PC-3 (cell line): ENCODE measurements at regions not wholly inside any gene's neighbourhood (a gene's known extent, or its start where the extent isn't known, plus 50 kb on each side); places are given as distances from the start of the nearest gene placed in this dataset.

ENCODE experiments used
- ATAC-seq: fragments of 200-7000 bp; cut with Tn5 transposase; 2 replicates; pipeline ENCODE4 v1.9.1; 2020; ENCODE audit warnings: mild to moderate bottlenecking, moderate library complexity
- BruUV-seq: library from RNA; stranded (reverse); fragments of 400-500 nt; replicated peaks from 2 replicates; lab custom pipeline; 2021; lab: Mats Ljungman, UMichigan
- CTCF ChIA-PET: fragments of 300-600 bp; sonication (Branson Sonifier 250); formaldehyde crosslinking; loops from one replicate; lab custom pipeline; 2022; ENCODE audit warnings: antibody characterized with exemption; lab: Charles Lee
- POLR2A ChIA-PET: fragments of 300-600 bp; sonication (Branson Sonifier 250); formaldehyde crosslinking; loops from one replicate; lab custom pipeline; 2022; ENCODE audit warnings: antibody characterized with exemption; ENCODE audit not compliant: unreplicated experiment; lab: Charles Lee
- DNase-seq: peaks from one replicate; pipeline ENCODE4 v3.0.0-alpha.2; 2015
- H2AFZ ChIP-seq: fragments of 300-600 bp; sonication (generic); 2 replicates; pipeline ENCODE4 v1.6.0; 2016; ENCODE audit warnings: antibody characterized with exemption, low read length
- H3F3A ChIP-seq: fragments of 300-600 bp; sonication (generic); one replicate; pipeline ENCODE4 v1.6.0; 2017; ENCODE audit warnings: antibody characterized with exemption, low read length, control low read depth, mild to moderate bottlenecking; ENCODE audit not compliant: unreplicated experiment
- H3K27ac ChIP-seq: fragments of 300-600 bp; sonication (generic); 2 replicates; pipeline ENCODE4 v1.5.1; 2016; ENCODE audit warnings: mild to moderate bottlenecking, low read length
- H3K27me3 ChIP-seq: fragments of 300-600 bp; sonication (generic); 2 replicates; pipeline ENCODE4 v1.6.1; 2016; ENCODE audit warnings: low read length, mixed read lengths
- H3K36me3 ChIP-seq: fragments of 300-600 bp; sonication (generic); 2 replicates; pipeline ENCODE4 v1.6.1; 2016; ENCODE audit warnings: low read depth, mixed run types, low read length, mixed read lengths
- H3K4me1 ChIP-seq: fragments of 300-600 bp; sonication (generic); 2 replicates; pipeline ENCODE4 v1.5.1; 2016; ENCODE audit warnings: low read length; ENCODE audit not compliant: insufficient read depth
- H3K4me2 ChIP-seq: fragments of 300-600 bp; sonication (generic); 2 replicates; pipeline ENCODE4 v1.6.0; 2016; ENCODE audit warnings: low read length
- H3K4me3 ChIP-seq: fragments of 300-600 bp; sonication (generic); 2 replicates; pipeline ENCODE4 v1.5.1; 2016; ENCODE audit warnings: mild to moderate bottlenecking, low read length, mixed read lengths
- H3K79me2 ChIP-seq: fragments of 300-600 bp; sonication (generic); 2 replicates; pipeline ENCODE4 v1.6.1; 2017; ENCODE audit warnings: low read length, mixed read lengths
- H3K9ac ChIP-seq: fragments of 300-600 bp; sonication (generic); 2 replicates; pipeline ENCODE4 v1.6.0; 2016; ENCODE audit warnings: mild to moderate bottlenecking, low read length
- H3K9me2 ChIP-seq: fragments of 300-600 bp; sonication (generic); replicated peaks from 2 replicates; pipeline ENCODE4 v1.6.1; 2016; ENCODE audit warnings: mixed run types, low read length, mixed read lengths
- H3K9me3 ChIP-seq: fragments of 300-600 bp; sonication (generic); 2 replicates; pipeline ENCODE4 v1.6.1; 2016; ENCODE audit warnings: low read length, mixed read lengths
- H4K20me1 ChIP-seq: fragments of 300-600 bp; sonication (generic); 2 replicates; pipeline ENCODE4 v1.6.1; 2016; ENCODE audit warnings: low read length, mixed read lengths
- EZH2 ChIP-seq: fragments of 300-600 bp; sonication (generic); IDR thresholded peaks from one replicate; pipeline ENCODE4 v1.6.1; 2017; ENCODE audit warnings: antibody characterized with exemption, mild to moderate bottlenecking, low read length; ENCODE audit not compliant: unreplicated experiment
- EZH2phosphoT487 ChIP-seq: fragments of 300-600 bp; sonication (generic); IDR thresholded peaks from 2 replicates; pipeline ENCODE4 v1.6.1; 2018; ENCODE audit warnings: mild to moderate bottlenecking, antibody characterized with exemption, low read length, borderline replicate concordance
- intact Hi-C: fragments of 100-400 bp; cut with micrococcal nuclease; formaldehyde crosslinking; loops from 2 replicates; pipeline ENCODE4 v1.9.0; 2023
- TF ChIP-seq, protein P1 (sequence below): fragments of 300-600 bp; sonication (generic); conservative IDR thresholded peaks from 2 replicates; pipeline ENCODE4 v1.5.1; 2017; ENCODE audit warnings: antibody characterized with exemption, low read depth, mild to moderate bottlenecking, low read length

DNA sequence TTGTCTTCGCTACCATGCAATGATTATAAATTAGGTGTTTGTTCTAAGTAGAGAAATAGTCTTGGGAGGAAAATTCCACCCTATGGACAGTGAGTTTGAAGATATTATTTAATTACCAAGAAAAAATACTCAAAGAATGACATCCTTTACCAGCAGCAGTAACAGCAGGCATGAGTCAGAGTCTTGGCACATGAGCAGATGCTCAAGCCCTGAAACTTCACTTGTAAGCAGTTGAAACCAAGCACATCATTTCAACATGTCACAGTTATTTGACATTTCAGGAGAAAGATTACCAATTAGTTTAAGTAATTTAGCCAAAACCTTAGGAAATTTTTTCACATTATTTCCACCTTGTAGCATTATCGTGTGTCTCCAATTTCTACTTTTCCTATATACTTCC is 99.2 kb downstream of the C12orf50 start:
- H3K27ac ChIP-seq = no peak overlapping the region
- no peak overlapping the region for H3K9ac ChIP-seq
- ATAC-seq = peak; percentile 40
- no TSS peak for BruUV-seq
- no peaks in the 10 kb centered on the region for H3K9me3 ChIP-seq
- TF ChIP-seq EZH2 (no peak), EZH2phosphoT487 (no peak)
- TF ChIP-seq, protein P1, sequence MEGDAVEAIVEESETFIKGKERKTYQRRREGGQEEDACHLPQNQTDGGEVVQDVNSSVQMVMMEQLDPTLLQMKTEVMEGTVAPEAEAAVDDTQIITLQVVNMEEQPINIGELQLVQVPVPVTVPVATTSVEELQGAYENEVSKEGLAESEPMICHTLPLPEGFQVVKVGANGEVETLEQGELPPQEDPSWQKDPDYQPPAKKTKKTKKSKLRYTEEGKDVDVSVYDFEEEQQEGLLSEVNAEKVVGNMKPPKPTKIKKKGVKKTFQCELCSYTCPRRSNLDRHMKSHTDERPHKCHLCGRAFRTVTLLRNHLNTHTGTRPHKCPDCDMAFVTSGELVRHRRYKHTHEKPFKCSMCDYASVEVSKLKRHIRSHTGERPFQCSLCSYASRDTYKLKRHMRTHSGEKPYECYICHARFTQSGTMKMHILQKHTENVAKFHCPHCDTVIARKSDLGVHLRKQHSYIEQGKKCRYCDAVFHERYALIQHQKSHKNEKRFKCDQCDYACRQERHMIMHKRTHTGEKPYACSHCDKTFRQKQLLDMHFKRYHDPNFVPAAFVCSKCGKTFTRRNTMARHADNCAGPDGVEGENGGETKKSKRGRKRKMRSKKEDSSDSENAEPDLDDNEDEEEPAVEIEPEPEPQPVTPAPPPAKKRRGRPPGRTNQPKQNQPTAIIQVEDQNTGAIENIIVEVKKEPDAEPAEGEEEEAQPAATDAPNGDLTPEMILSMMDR = no peak
- no peaks in the 10 kb centered on the region for H3K36me3 ChIP-seq
- no peaks in the 10 kb centered on the region for H3K79me2 ChIP-seq
- H4K20me1 ChIP-seq = no peaks in the 10 kb centered on the region
- peak; percentile 25 for DNase-seq
- H2AFZ ChIP-seq = no peak overlapping the region
- H3K4me2 ChIP-seq = no peak overlapping the region
- no peaks in the 10 kb centered on the region for H3F3A ChIP-seq
- H3K27me3 ChIP-seq = no peaks in the 10 kb centered on the region
- H3K4me3 ChIP-seq = no peak overlapping the region
- H3K9me2 ChIP-seq = no peaks in the 10 kb centered on the region
- ChIA-PET CTCF (no interaction called here), POLR2A (no interaction called here)
- 0 out of 2 replicates have a peak, but pooled peaks cover 7% of the 10 kb centered on the region for H3K4me1 ChIP-seq
- intact Hi-C loops = no loop called here

DNA sequence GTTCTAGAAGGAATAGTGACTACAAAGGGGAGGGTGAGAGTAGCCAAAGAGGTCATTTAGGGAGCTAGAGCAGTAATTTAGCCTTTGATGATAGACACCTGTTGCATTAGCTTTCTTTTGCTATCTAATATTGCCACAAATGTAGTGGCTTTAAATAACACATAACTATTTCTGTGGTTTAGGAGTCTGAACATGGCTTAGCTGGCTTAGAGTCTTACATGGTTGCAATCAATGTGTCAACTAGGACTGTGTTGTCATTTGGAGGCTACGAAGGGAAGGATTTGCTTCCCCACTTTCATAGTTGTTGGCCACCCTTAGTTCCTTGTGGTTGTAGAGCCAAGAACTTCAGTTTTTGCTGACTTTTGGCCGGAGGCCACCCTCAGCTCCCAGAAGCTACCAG is 99.9 kb downstream of the C12orf50 start:
- no TSS peak for BruUV-seq

DNA sequence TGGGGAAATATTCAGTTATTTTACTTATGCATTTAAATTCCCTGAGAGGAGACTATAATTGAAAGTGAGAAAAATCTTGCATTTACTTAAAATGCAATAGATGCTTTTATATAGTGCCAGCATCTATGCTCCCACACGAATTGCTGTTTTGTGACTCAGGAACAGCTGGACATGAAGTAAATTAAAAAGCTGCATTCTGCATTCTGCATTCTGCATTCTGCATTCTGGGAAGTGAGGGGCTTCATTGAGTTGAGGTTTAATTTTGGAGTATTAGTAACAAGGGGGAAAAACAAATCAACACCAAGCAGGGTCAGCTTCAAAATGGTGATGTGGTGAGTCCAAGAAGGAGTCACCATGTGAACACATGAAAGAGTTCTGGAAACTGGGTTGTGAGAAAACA is 101.2 kb downstream of the C12orf50 start:
- Histone ChIP-seq H3K9me2 (no peaks in the 10 kb centered on the region), H4K20me1 (no peaks in the 10 kb centered on the region), H3K4me1 (0 out of 2 replicates have a peak, but pooled peaks cover 7% of the 10 kb centered on the region), H3K79me2 (no peaks in the 10 kb centered on the region), H3K27me3 (peaks cover 13% of the 10 kb centered on the region; the same call in 1 of the 2 replicates), H3K36me3 (no peaks in the 10 kb centered on the region), H3K9ac (no peak overlapping the region), H3K4me2 (no peak overlapping the region), H2AFZ (no peak overlapping the region), H3K4me3 (no peak overlapping the region), H3K27ac (no peak overlapping the region), H3F3A (no peaks in the 10 kb centered on the region), H3K9me3 (no peaks in the 10 kb centered on the region)
- BruUV-seq = no TSS peak
- intact Hi-C loops = no loop called here
- POLR2A ChIA-PET = no interaction called here
- CTCF ChIA-PET = no interaction called here
- TF ChIP-seq EZH2phosphoT487 = no peak
- TF ChIP-seq, protein P1 = no peak
- TF ChIP-seq EZH2 = no peak
- DNase-seq (no peak), ATAC-seq (no peak)

More for the DNA sequence above, 99.9 kb downstream of the C12orf50 start:
- DNase-seq (no peak), ATAC-seq (no peak)
- Histone ChIP-seq H3K4me1 (0 out of 2 replicates have a peak, but pooled peaks cover 7% of the 10 kb centered on the region), H3K9ac (no peak overlapping the region), H3K4me3 (no peak overlapping the region), H2AFZ (no peak overlapping the region), H4K20me1 (no peaks in the 10 kb centered on the region), H3K36me3 (no peaks in the 10 kb centered on the region), H3F3A (no peaks in the 10 kb centered on the region), H3K9me2 (no peaks in the 10 kb centered on the region), H3K27ac (no peak overlapping the region), H3K27me3 (0 out of 2 replicates have a peak, but pooled peaks cover 2% of the 10 kb centered on the region), H3K4me2 (no peak overlapping the region), H3K9me3 (no peaks in the 10 kb centered on the region), H3K79me2 (no peaks in the 10 kb centered on the region)
- CTCF ChIA-PET = no interaction called here
- TF ChIP-seq EZH2 (no peak), EZH2phosphoT487 (no peak)
- TF ChIP-seq, protein P1 = no peak
- intact Hi-C loops = no loop called here
- POLR2A ChIA-PET = no interaction called here
